Hepatocyte (in vitro differentiated cells): ENCODE measurements at regions not wholly inside any gene's neighbourhood (a gene's known extent, or its start where the extent isn't known, plus 50 kb on each side); places are given as distances from the start of the nearest gene placed in this dataset.

ENCODE experiments used
- DNase-seq: peaks from one replicate; pipeline ENCODE4 v3.0.0-alpha.2; 2016; ENCODE audit warnings: low spot score
- H2AFZ ChIP-seq: fragments of 200-600 bp; sonication (generic); 2 replicates; pipeline ENCODE4 v1.6.0; 2016; ENCODE audit warnings: antibody characterized with exemption, mild to moderate bottlenecking
- H3K27ac ChIP-seq: fragments of 200-600 bp; sonication (generic); 2 replicates; pipeline ENCODE4 v1.5.1; 2016; ENCODE audit warnings: mild to moderate bottlenecking
- H3K27me3 ChIP-seq: fragments of 200-600 bp; sonication (generic); 2 replicates; pipeline ENCODE4 v1.6.1; 2016
- H3K36me3 ChIP-seq: fragments of 200-600 bp; sonication (generic); replicated peaks from 2 replicates; pipeline ENCODE4 v1.5.1; 2016; ENCODE audit warnings: low read depth; ENCODE audit not compliant: insufficient read depth
- H3K4me1 ChIP-seq: fragments of 200-600 bp; sonication (generic); 2 replicates; pipeline ENCODE4 v1.5.1; 2016; ENCODE audit warnings: mild to moderate bottlenecking, moderate library complexity; ENCODE audit not compliant: insufficient read depth
- H3K4me2 ChIP-seq: fragments of 200-600 bp; sonication (generic); 2 replicates; pipeline ENCODE4 v1.6.0; 2016
- H3K4me3 ChIP-seq: fragments of 200-600 bp; sonication (generic); 2 replicates; pipeline ENCODE4 v1.5.1; 2016; ENCODE audit warnings: mild to moderate bottlenecking
- H3K79me2 ChIP-seq: fragments of 200-600 bp; sonication (generic); 2 replicates; pipeline ENCODE4 v1.6.0; 2017; ENCODE audit warnings: mild to moderate bottlenecking
- H3K9me2 ChIP-seq: fragments of 200-600 bp; sonication (generic); replicated peaks from 2 replicates; pipeline ENCODE4 v1.6.0; 2017; ENCODE audit warnings: mild to moderate bottlenecking; ENCODE audit not compliant: insufficient read depth
- H3K9me3 ChIP-seq: fragments of 200-600 bp; sonication (generic); 2 replicates; pipeline ENCODE4 v1.5.1; 2016; ENCODE audit warnings: low read depth, mild to moderate bottlenecking
- H4K20me1 ChIP-seq: fragments of 200-600 bp; sonication (generic); 2 replicates; pipeline ENCODE4 v1.6.0; 2016; ENCODE audit warnings: mild to moderate bottlenecking; ENCODE audit not compliant: insufficient read depth, poor library complexity, severe bottlenecking
- EZH2 ChIP-seq: fragments of 200-600 bp; sonication (generic); IDR thresholded peaks from 2 replicates; pipeline ENCODE4 v1.6.1; 2016; ENCODE audit warnings: antibody characterized with exemption, mild to moderate bottlenecking, borderline replicate concordance
- EZH2phosphoT487 ChIP-seq: fragments of 200-600 bp; sonication (generic); IDR thresholded peaks from one replicate; pipeline ENCODE4 v1.6.1; 2018; ENCODE audit warnings: antibody characterized with exemption, mild to moderate bottlenecking, low read depth, moderate library complexity; ENCODE audit not compliant: unreplicated experiment, severe bottlenecking
- WGBS: methylation state at CpG from one replicate; pipeline ENCODE4 v1.1.6; 2016; ENCODE audit warnings: low lambda C conversion rate; ENCODE audit errors: missing lambda C conversion rate; 5-methylcytosine and 5-hydroxymethylcytosine counted together
- TF ChIP-seq, protein P1 (sequence below): fragments of 200-600 bp; sonication (generic); IDR thresholded peaks from 2 replicates; pipeline ENCODE4 v1.5.1; 2016; ENCODE audit warnings: antibody characterized with exemption, mild to moderate bottlenecking; ENCODE audit not compliant: poor library complexity

DNA sequence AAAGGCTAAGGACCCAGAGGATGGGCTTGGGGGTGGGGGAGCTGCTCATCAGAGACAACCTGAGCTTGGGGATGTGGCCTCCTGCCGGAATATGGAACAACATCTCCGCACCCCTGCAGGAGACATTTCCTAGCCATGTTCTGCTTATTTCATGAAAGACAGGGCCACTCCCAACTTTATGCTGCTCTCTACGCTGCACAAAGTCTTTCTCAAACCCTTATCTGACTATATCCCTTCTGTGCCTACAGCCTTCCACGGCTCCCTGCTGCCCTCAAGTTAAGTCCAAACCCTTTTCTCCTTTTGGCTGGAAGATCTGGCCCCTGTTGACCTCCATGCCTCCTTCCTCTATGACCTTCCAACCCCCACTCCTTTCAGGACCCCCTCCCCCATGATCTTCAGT lies 562.0 kb downstream of the MN1 start:
- Histone ChIP-seq H3K4me1 (peaks cover 27% of the 10 kb centered on the region), H3K79me2 (no peaks in the 10 kb centered on the region), H3K27ac (peak overlapping the region; percentile 74), H4K20me1 (no peaks in the 10 kb centered on the region), H3K9me2 (no peaks in the 10 kb centered on the region), H3K9me3 (no peaks in the 10 kb centered on the region), H3K27me3 (no peaks in the 10 kb centered on the region), H2AFZ (no peak overlapping the region), H3K4me3 (no peak overlapping the region), H3K4me2 (no peak overlapping the region), H3K36me3 (no peaks in the 10 kb centered on the region)
- TF ChIP-seq EZH2 (no peak), EZH2phosphoT487 (no peak)
- TF ChIP-seq, protein P1, sequence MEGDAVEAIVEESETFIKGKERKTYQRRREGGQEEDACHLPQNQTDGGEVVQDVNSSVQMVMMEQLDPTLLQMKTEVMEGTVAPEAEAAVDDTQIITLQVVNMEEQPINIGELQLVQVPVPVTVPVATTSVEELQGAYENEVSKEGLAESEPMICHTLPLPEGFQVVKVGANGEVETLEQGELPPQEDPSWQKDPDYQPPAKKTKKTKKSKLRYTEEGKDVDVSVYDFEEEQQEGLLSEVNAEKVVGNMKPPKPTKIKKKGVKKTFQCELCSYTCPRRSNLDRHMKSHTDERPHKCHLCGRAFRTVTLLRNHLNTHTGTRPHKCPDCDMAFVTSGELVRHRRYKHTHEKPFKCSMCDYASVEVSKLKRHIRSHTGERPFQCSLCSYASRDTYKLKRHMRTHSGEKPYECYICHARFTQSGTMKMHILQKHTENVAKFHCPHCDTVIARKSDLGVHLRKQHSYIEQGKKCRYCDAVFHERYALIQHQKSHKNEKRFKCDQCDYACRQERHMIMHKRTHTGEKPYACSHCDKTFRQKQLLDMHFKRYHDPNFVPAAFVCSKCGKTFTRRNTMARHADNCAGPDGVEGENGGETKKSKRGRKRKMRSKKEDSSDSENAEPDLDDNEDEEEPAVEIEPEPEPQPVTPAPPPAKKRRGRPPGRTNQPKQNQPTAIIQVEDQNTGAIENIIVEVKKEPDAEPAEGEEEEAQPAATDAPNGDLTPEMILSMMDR: no peak
- no peak for DNase-seq
- WGBS: 70% methylated on average over 4 of the region's 4 CpGs

GRCh38 chr22:27240298-27241075 lies 561.1 kb downstream of the MN1 start:
- H3K4me2 ChIP-seq: no peak overlapping the region
- H3K4me3 ChIP-seq: no peak overlapping the region
- WGBS: 88% methylated on average over 5 of the region's 5 CpGs
- no peak overlapping the region for H2AFZ ChIP-seq
- no peaks in the 10 kb centered on the region for H3K79me2 ChIP-seq
- H3K9me2 ChIP-seq: no peaks in the 10 kb centered on the region
- no peaks in the 10 kb centered on the region for H3K27me3 ChIP-seq
- no peaks in the 10 kb centered on the region for H3K36me3 ChIP-seq
- H3K9me3 ChIP-seq: no peaks in the 10 kb centered on the region
- no peaks in the 10 kb centered on the region for H4K20me1 ChIP-seq
- DNase-seq: no peak
- peak overlapping the region; percentile 74 for H3K27ac ChIP-seq
- no peak for TF ChIP-seq EZH2phosphoT487
- peaks cover 27% of the 10 kb centered on the region for H3K4me1 ChIP-seq

- H3K27me3 ChIP-seq: no peaks in the 10 kb centered on the region
- peaks cover 27% of the 10 kb centered on the region for H3K4me1 ChIP-seq
- H3K9me2 ChIP-seq: no peaks in the 10 kb centered on the region
- H3K4me2 ChIP-seq: no peak overlapping the region
- no peak overlapping the region for H3K4me3 ChIP-seq
- no peak for TF ChIP-seq EZH2
- TF ChIP-seq, protein P1: no peak
- TF ChIP-seq EZH2phosphoT487: no peak
- H4K20me1 ChIP-seq: no peaks in the 10 kb centered on the region
- no peak overlapping the region for H2AFZ ChIP-seq
- H3K27ac ChIP-seq: peak overlapping the region; percentile 89
- 79% methylated on average over 8 of the region's 8 CpGs for WGBS
- no peaks in the 10 kb centered on the region for H3K9me3 ChIP-seq
- H3K36me3 ChIP-seq: no peaks in the 10 kb centered on the region
- DNase-seq: peak; percentile 40
- H3K79me2 ChIP-seq: no peaks in the 10 kb centered on the region
Observed at GRCh38 chr22:27241430-27242321, 559.9 kb downstream of the MN1 start.

DNA sequence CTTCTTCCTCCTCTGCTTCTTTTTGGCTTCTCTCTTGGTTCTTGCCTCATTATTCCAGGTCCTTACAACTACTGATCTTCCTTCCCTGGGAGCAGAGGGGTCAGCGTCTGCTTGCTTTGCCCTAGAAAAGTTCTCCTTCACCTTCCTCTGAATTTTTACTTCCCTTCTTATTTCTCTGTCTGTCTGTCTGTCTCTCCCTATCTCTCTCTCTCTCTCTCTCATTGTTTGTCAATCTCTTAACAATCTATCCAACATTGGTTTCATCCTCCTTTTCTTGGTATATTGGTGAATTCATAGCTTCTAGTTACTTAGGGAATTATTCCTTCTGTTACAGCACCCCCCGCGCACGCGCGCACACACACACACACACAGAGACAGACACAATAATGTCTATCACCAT lies 559.1 kb downstream of the MN1 start:
- WGBS: 79% methylated on average over 6 of the region's 6 CpGs
- DNase-seq: no peak
- Histone ChIP-seq H3K4me2 (no peak overlapping the region), H3K4me3 (no peak overlapping the region), H3K36me3 (no peaks in the 10 kb centered on the region), H3K27me3 (no peaks in the 10 kb centered on the region), H4K20me1 (no peaks in the 10 kb centered on the region), H3K4me1 (peaks cover 27% of the 10 kb centered on the region), H3K27ac (peak overlapping the region; percentile 89), H3K79me2 (no peaks in the 10 kb centered on the region), H3K9me2 (no peaks in the 10 kb centered on the region), H2AFZ (no peak overlapping the region), H3K9me3 (no peaks in the 10 kb centered on the region)
- no peak for TF ChIP-seq EZH2phosphoT487
- TF ChIP-seq, protein P1: no peak
- no peak for TF ChIP-seq EZH2
